ENCODE measurements at regions not wholly inside any gene's neighbourhood (a gene's known extent, or its start where the extent isn't known, plus 50 kb on each side); places are given as distances from the start of the nearest gene placed in this dataset.

DNA sequence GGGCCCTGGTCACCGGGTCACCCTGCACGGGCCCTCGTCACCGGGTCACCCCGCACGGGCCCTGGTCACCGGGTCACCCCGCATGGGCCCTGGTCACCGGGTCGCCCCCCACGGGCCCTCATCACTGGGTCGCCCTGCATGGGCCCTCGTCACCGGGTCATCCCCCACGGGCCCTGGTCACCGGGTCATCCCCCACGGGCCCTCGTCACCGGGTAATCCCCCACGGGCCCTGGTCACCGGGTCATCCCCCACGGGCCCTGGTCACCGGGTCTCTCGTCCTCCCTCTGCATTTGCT lies 77.6 kb downstream of the RIPK4 start:
- DNase-seq = no peak

GRCh38 chr21:41687633-41688032 lies 79.2 kb downstream of the RIPK4 start:
- no peak for DNase-seq

DNA sequence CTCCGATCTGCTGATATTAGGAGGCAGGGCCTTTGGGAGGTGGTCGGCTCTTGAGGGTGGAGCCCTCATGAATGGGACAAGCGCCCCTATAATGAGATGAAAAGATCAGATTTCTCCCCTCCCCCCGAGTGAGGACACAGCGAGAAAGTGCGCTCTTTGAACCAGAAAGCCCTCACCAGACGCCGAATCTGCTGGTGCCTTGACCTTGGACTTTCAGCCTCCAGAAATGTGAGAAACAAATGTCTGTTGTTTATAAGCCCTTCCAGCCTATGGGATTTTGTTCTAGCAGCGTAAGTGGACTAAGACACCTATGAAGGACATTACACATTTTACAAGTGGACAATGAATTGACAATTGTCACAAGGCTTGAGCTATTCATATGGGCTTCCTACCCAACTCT lies 80.2 kb downstream of the RIPK4 start:
- DNase-seq = no peak

DNA sequence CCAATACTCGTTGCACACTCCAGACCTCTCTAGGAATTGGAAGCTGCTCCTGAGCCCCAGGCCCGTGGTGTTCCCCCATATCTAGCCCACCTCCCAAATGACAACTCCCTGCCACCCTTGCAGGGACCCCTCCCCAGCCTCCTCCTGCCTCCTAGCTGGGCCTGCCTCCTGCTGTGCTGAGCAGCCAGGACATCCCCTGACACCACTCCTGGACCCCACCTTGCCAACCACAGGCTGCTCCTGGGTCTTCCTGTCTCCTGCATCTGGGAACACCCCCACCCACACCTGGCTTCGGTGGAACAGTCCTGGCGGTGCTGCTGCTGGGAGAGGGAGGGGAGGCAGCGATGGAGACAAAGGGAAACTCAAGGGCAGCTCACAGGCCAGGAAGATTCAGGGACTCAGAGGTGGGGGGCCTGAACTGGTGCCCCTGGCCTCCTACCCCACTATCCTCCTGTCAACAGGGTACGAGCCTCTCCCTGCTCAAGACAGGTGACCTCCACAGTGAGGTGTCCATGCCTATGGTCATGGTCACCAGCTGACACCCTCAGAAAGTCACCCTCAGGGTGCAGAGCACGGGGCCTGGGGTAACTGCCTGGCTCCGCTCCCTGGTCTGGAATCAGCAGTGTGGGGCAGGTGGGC lies 81.2 kb downstream of the RIPK4 start:
- no peak for DNase-seq

- DNase-seq = no peak
These were observed 82.2 kb downstream of the RIPK4 start for GRCh38 chr21:41684381-41685245.

DNA sequence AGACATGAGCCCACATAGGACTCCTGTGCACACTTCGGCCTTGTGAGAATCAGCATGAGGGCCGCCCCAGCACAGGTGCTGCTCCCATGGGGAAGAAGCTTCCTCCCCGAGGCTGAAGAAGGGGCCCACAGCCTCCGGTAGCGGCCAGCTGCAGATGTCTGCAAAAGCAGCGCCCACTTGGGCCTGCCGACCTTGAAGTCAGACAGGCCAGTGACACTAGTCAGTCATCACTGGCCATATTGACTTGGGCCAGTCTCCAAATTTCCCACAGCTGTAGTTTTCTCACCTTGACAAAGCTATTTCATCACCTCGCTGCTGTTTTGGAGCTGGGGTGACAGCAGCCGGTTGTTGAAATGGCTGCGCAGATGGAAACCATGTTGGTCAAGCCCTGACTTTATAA lies 83.0 kb downstream of the RIPK4 start:
- DNase-seq = no peak

GRCh38 chr21:41682719-41683179 lies 84.1 kb downstream of the RIPK4 start:
- DNase-seq = no peak

DNA sequence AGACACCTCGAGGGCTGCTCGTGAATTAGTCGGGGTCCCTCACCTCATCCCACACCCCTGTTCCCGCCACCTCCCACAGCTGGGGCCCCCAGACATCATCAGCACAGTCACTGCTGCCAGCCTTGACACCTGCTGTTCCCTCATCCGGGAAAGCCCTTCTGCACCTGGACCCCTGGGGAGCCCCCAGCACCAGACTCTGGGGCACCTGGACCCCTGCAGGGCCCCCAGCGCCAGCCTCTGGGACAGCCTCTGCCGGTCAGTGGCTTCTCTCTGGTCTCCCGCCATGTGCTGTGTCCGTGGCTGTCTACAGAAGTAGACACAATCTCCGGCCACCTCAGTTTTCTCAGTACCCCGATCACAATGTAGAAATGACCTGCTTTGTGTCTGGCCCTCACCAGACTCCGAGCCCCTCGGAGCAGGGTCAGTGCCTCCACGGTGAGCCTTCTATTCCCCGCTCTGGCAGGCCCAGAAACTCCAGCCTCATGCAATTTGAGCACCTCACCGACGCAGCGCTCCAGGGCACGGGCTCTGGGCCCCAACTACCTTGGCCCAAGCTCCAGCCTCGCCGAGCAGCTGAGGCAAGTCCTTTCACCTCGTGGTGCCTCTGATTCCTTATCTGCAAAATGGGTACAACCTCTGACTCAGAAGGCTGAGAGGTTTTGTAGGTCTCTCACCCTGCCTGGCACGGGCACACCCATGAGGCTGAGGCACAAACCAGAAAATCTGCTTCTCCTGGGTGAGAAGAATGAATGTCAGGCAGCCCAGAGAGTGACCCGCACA lies 84.7 kb downstream of the RIPK4 start:
- DNase-seq = no peak

DNA sequence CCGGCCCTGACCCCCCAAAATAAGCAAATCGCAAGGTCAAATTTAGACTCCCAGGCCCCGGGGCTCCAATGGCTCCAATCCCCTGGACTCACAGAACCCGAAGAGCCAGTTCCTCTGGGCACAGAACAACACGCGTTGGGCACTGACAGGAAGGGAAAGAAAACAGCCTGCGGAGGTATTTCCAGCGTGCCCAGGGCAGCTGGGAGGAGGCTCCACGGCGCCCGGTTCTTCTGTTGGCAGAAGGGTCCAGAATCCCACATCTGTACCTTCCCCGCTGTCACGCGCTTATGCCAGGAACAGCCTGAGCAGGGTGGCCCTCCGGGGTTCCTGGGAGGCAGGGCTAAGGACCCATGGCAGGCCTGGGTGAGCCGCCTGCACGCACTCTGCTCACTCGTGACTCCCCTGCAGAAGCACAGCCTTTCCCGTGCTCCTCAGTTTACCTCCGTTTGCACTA lies 85.5 kb downstream of the RIPK4 start:
- no peak for DNase-seq

- DNase-seq = no peak
These were observed 86.2 kb downstream of the RIPK4 start for GRCh38 chr21:41680444-41681347.

DNA sequence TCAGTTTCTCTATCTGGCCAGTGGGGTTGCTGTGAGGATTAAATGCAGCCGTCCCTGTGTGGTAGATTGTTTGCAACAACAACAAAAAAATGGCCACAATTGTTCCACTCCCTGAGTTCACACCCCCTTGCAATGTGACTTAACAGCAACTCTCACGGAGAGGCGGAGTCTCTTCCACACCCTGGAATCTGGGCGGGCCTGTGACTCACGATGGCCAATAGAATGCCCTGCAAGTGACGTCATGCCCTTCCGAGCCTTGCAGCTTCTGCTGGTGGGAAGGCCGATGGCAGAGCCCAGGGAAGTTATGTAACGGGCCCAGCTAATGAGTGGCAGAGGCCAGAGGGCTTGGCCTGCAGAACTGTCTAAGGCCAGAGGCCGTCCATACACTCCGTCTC lies 87.9 kb downstream of the RIPK4 start:
- DNase-seq = no peak

GRCh38 chr21:41678016-41678923 lies 88.6 kb downstream of the RIPK4 start:
- no peak for DNase-seq

DNA sequence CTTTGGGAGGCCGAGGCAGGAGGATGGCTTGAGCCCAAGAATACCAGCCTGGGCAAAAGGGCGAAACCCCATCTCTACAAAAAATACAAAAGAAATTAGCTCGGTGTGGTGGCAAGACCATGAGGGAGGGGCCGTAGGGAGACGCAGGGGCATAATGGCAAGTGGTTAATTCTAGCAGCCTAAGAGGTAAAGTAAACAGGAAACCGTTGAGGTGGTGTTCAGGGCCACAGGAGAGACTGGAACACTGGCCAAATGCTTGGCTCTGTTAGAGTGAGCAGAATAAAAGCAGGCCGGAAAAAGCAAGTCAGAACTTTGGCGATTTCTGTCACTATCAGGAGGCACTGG lies 89.2 kb downstream of the RIPK4 start:
- no peak for DNase-seq

GRCh38 chr21:41676198-41676597 lies 90.7 kb downstream of the RIPK4 start:
- DNase-seq = no peak

DNA sequence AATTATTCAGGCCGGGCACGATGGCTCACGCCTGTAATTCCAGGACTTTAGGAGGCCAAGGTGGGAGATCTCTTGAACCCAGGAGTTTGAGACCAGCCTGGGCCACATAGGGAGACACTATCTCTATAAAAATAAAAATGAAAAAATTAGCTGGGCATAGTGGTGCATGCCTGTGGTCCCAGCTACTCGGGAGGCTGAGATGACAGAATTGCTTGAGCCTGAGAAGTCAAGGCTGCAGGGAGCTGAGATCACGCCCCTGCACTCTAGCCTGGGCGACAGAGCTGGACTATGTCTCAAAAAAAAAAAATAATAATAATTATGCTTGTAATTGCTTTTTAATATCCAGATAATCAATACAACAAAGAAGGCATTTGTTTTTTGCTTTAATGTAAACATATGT lies 91.3 kb downstream of the RIPK4 start:
- no peak for DNase-seq

- no peak for DNase-seq
These were observed 92.5 kb downstream of the RIPK4 start for GRCh38 chr21:41674402-41674801.

- DNase-seq = no peak
These were observed 93.1 kb downstream of the RIPK4 start for GRCh38 chr21:41673596-41674335.

GRCh38 chr21:41673071-41673470 lies 93.8 kb downstream of the RIPK4 start:
- no peak for DNase-seq

DNA sequence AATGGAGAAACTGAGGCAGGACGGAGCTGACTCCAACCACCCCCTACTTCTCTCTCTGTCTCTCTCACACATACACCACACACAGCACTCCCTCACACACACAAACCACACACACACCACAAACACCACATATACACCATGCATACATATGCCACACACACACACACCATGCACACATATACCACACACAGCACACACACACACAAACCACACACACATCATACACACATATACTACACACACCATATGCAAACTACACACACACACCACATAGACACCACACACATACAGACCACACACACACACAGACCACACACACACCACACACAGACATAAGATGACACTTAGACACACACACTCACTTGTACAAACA lies 94.3 kb downstream of the RIPK4 start:
- DNase-seq = no peak

GRCh38 chr21:41671859-41672542 lies 94.9 kb downstream of the RIPK4 start:
- no peak for DNase-seq

All from activated T-cell treated with anti-CD3 and anti-CD28 coated beads, Interleukin-2, amount 50 U/mL, for 48 hours (primary cell).